C4-2B (cell line): ENCODE measurements at regions not wholly inside any gene's neighbourhood (a gene's known extent, or its start where the extent isn't known, plus 50 kb on each side); places are given as distances from the start of the nearest gene placed in this dataset.
"Not testable (repeated sequence)": the region's sequence is repeated elsewhere in the genome, so short reads cannot be mapped to it uniquely, and the experiment has no call there.

Experiments
- H3K27ac ChIP-seq: fragments of 450-650 bp; 2 replicates; pipeline ENCODE4 v1.5.1; 2017
- CTCF ChIP-seq: fragments of 450-650 bp; conservative IDR thresholded peaks from 2 replicates; pipeline ENCODE4 v1.5.1; 2017; ENCODE audit warnings: mild to moderate bottlenecking
- ZFX ChIP-seq: fragments of 450-650 bp; IDR thresholded peaks from 2 replicates; pipeline ENCODE4 v1.6.1; 2017

GRCh38 chr2:67776276-67776675 lies 286.5 kb downstream of the C1D start:
- TF ChIP-seq CTCF, result no peak
- TF ChIP-seq ZFX, result no peak
- H3K27ac ChIP-seq, result no peak overlapping the region

- no peak overlapping the region for H3K27ac ChIP-seq
- no peak for TF ChIP-seq CTCF
- TF ChIP-seq ZFX, result no peak
Measured at GRCh38 chr2:67777010-67777409, 285.8 kb downstream of the C1D start.

GRCh38 chr2:67777836-67778429 lies 284.9 kb downstream of the C1D start:
- TF ChIP-seq ZFX (no peak), CTCF (no peak)
- no peak overlapping the region for H3K27ac ChIP-seq

- H3K27ac ChIP-seq, result not testable (repeated sequence)
Measured at GRCh38 chr2:67780841-67781240, 282.0 kb downstream of the C1D start.

GRCh38 chr2:67782443-67782842 lies 280.4 kb downstream of the C1D start:
- H3K27ac ChIP-seq, result no peak overlapping the region
- TF ChIP-seq CTCF (no peak), ZFX (no peak)

- TF ChIP-seq CTCF, result no peak
- TF ChIP-seq ZFX, result no peak
- H3K27ac ChIP-seq, result no peak overlapping the region
Measured at GRCh38 chr2:67783026-67783425, 279.8 kb downstream of the C1D start.

- no peak for TF ChIP-seq CTCF
- no peak for TF ChIP-seq ZFX
- H3K27ac ChIP-seq, result no peak overlapping the region
Measured at GRCh38 chr2:67790622-67791021, 272.2 kb downstream of the C1D start.

GRCh38 chr2:67792191-67792590 lies 270.6 kb downstream of the C1D start:
- no peak for TF ChIP-seq CTCF
- TF ChIP-seq ZFX, result no peak

More at GRCh38 chr2:67792191-67792590, 270.6 kb downstream of the C1D start:
- no peak overlapping the region for H3K27ac ChIP-seq
